Activated B cell treated with CpG ODN at 0.5 μM for 24 hours (primary cell): ENCODE measurements at regions not wholly inside any gene's neighbourhood (a gene's known extent, or its start where the extent isn't known, plus 50 kb on each side); places are given as distances from the start of the nearest gene placed in this dataset.

Experiments
- ATAC-seq: fragments of 200-7000 bp; cut with Tn5 transposase; one replicate; pipeline ENCODE4 v1.10.0; 2021; ENCODE audit warnings: low read depth, mild to moderate bottlenecking, moderate library complexity
- CTCF ChIA-PET: fragments of 350-600 bp; sonication (Branson Sonifier 250); formaldehyde crosslinking; loops from one replicate; lab custom pipeline; 2021; ENCODE audit warnings: antibody characterized with exemption; lab: Charles Lee
- POLR2A ChIA-PET: fragments of 350-600 bp; sonication (Branson Sonifier 250); formaldehyde crosslinking; loops from one replicate; lab custom pipeline; 2021; ENCODE audit warnings: antibody characterized with exemption; lab: Charles Lee
- DNase-seq: peaks from one replicate; pipeline ENCODE4 v3.0.0; 2022
- H3K27ac Mint-ChIP-seq: one replicate; pipeline ENCODE4 v1.8.0; 2020; ENCODE audit warnings: mixed read lengths
- H3K27me3 Mint-ChIP-seq: one replicate; pipeline ENCODE4 v1.8.0; 2021; ENCODE audit warnings: mixed read lengths
- H3K36me3 Mint-ChIP-seq: one replicate; pipeline ENCODE4 v1.8.0; 2021; ENCODE audit warnings: low read depth, mixed read lengths
- H3K4me1 Mint-ChIP-seq: one replicate; pipeline ENCODE4 v1.8.0; 2021; ENCODE audit warnings: mixed read lengths
- H3K4me3 Mint-ChIP-seq: one replicate; pipeline ENCODE4 v1.8.0; 2020; ENCODE audit warnings: mild to moderate bottlenecking, mixed read lengths
- H3K9me3 Mint-ChIP-seq: one replicate; pipeline ENCODE4 v1.8.0; 2020; ENCODE audit warnings: mixed read lengths
- CTCF ChIP-seq: fragments of 200-600 bp; IDR thresholded peaks from one replicate; pipeline ENCODE4 v1.8.0; 2022; ENCODE audit warnings: antibody characterized with exemption, mild to moderate bottlenecking
- intact Hi-C: fragments of 100-400 bp; cut with micrococcal nuclease; formaldehyde crosslinking; loops from one replicate; pipeline ENCODE4 v1.15.1; 2024

- CTCF ChIA-PET: no interaction called here
- Mint-ChIP-seq H3K27ac (no peak overlapping the region), H3K27me3 (no peaks in the 10 kb centered on the region), H3K4me3 (no peak overlapping the region), H3K9me3 (peaks cover 7% of the 10 kb centered on the region), H3K36me3 (no peaks in the 10 kb centered on the region), H3K4me1 (no peaks in the 10 kb centered on the region)
- ATAC-seq: no peak
- intact Hi-C loops: no loop called here
- TF ChIP-seq CTCF: no peak
- POLR2A ChIA-PET: no interaction called here
- no peak for DNase-seq
Measured at GRCh38 chr10:2436933-2437332, 630.4 kb upstream of the PFKP start.

GRCh38 chr10:2431961-2432360 lies 635.4 kb upstream of the PFKP start:
- no peaks in the 10 kb centered on the region for H3K36me3 Mint-ChIP-seq
- CTCF ChIA-PET: no interaction called here
- H3K27me3 Mint-ChIP-seq: peaks cover 2% of the 10 kb centered on the region
- ATAC-seq (no peak), DNase-seq (no peak)
- POLR2A ChIA-PET: no interaction called here
- no peak overlapping the region for H3K27ac Mint-ChIP-seq
- no peak overlapping the region for H3K4me3 Mint-ChIP-seq
- H3K4me1 Mint-ChIP-seq: no peaks in the 10 kb centered on the region
- intact Hi-C loops: no loop called here
- TF ChIP-seq CTCF: no peak
- peaks cover 7% of the 10 kb centered on the region for H3K9me3 Mint-ChIP-seq

- Mint-ChIP-seq H3K27ac (no peak overlapping the region), H3K36me3 (no peaks in the 10 kb centered on the region)
- CTCF ChIA-PET: no interaction called here
Measured at GRCh38 chr10:2427412-2427811, 639.9 kb upstream of the PFKP start.

GRCh38 chr10:2425320-2425719 lies 642.0 kb upstream of the PFKP start:
- ATAC-seq (no peak), DNase-seq (no peak)
- H3K36me3 Mint-ChIP-seq: no peaks in the 10 kb centered on the region
- H3K4me3 Mint-ChIP-seq: no peak overlapping the region
- H3K27ac Mint-ChIP-seq: no peak overlapping the region
- no peaks in the 10 kb centered on the region for H3K9me3 Mint-ChIP-seq
- peaks cover 4% of the 10 kb centered on the region for H3K27me3 Mint-ChIP-seq
- CTCF ChIA-PET: no interaction called here
- POLR2A ChIA-PET: no interaction called here
- intact Hi-C loops: no loop called here
- no peak for TF ChIP-seq CTCF
- H3K4me1 Mint-ChIP-seq: no peaks in the 10 kb centered on the region

More at GRCh38 chr10:2427412-2427811, 639.9 kb upstream of the PFKP start:
- POLR2A ChIA-PET: no interaction called here
- TF ChIP-seq CTCF: no peak
- intact Hi-C loops: no loop called here
- H3K4me1 Mint-ChIP-seq: no peaks in the 10 kb centered on the region
- no peak for DNase-seq
- H3K4me3 Mint-ChIP-seq: no peak overlapping the region
- ATAC-seq: no peak
- peaks cover 2% of the 10 kb centered on the region for H3K9me3 Mint-ChIP-seq
- H3K27me3 Mint-ChIP-seq: peaks cover 4% of the 10 kb centered on the region

GRCh38 chr10:2414562-2414961 lies 652.8 kb upstream of the PFKP start:
- intact Hi-C loops: no loop called here
- Mint-ChIP-seq H3K4me1 (no peaks in the 10 kb centered on the region), H3K27me3 (no peaks in the 10 kb centered on the region), H3K9me3 (no peaks in the 10 kb centered on the region), H3K36me3 (no peaks in the 10 kb centered on the region), H3K4me3 (no peak overlapping the region), H3K27ac (no peak overlapping the region)
- ATAC-seq (no peak), DNase-seq (no peak)
- CTCF ChIA-PET: no interaction called here
- TF ChIP-seq CTCF: no peak
- POLR2A ChIA-PET: no interaction called here
